Neural progenitor cell (in vitro differentiated cells): ENCODE measurements at regions not wholly inside any gene's neighbourhood (a gene's known extent, or its start where the extent isn't known, plus 50 kb on each side); places are given as distances from the start of the nearest gene placed in this dataset.
"Not testable (repeated sequence)": the region's sequence is repeated elsewhere in the genome, so short reads cannot be mapped to it uniquely, and the experiment has no call there.

Experiments used
- DNase-seq: peaks from one replicate; pipeline ENCODE4 v3.0.0-alpha.2; 2016; ENCODE audit warnings: low spot score
- H2AFZ ChIP-seq: fragments of 200-600 bp; sonication (generic); replicated peaks from 2 replicates; pipeline ENCODE4 v1.6.1; 2016; ENCODE audit warnings: antibody characterized with exemption
- H3F3A ChIP-seq: fragments of 200-600 bp; sonication (generic); 2 replicates; pipeline ENCODE4 v1.6.1; 2016; ENCODE audit warnings: antibody characterized with exemption, low read depth
- H3K27ac ChIP-seq: fragments of 200-600 bp; sonication (generic); 2 replicates; pipeline ENCODE4 v1.5.1; 2016; ENCODE audit warnings: mild to moderate bottlenecking
- H3K27me3 ChIP-seq: fragments of 200-600 bp; sonication (generic); 2 replicates; pipeline ENCODE4 v1.6.1; 2016; ENCODE audit warnings: mild to moderate bottlenecking, moderate library complexity
- H3K36me3 ChIP-seq: fragments of 200-600 bp; sonication (generic); 2 replicates; pipeline ENCODE4 v1.5.1; 2016
- H3K4me1 ChIP-seq: fragments of 200-600 bp; sonication (generic); 2 replicates; pipeline ENCODE4 v1.6.1; 2016; ENCODE audit warnings: mixed run types
- H3K4me2 ChIP-seq: fragments of 200-600 bp; sonication (generic); 2 replicates; pipeline ENCODE4 v1.6.1; 2016
- H3K4me3 ChIP-seq: fragments of 200-600 bp; sonication (generic); 2 replicates; pipeline ENCODE4 v1.5.1; 2016
- H3K79me2 ChIP-seq: fragments of 200-600 bp; sonication (generic); 2 replicates; pipeline ENCODE4 v1.6.1; 2016; ENCODE audit warnings: low read depth
- H3K9ac ChIP-seq: fragments of 200-600 bp; sonication (generic); 2 replicates; pipeline ENCODE4 v1.6.1; 2016
- H3K9me3 ChIP-seq: fragments of 200-600 bp; sonication (generic); 2 replicates; pipeline ENCODE4 v1.5.1; 2016; ENCODE audit warnings: low read depth
- H4K20me1 ChIP-seq: fragments of 200-600 bp; sonication (generic); 2 replicates; pipeline ENCODE4 v1.6.1; 2016; ENCODE audit warnings: low read depth
- H3K27ac Mint-ChIP-seq: 3 replicates; pipeline ENCODE4 v1.8.0; 2021; ENCODE audit warnings: mixed read lengths
- H3K27me3 Mint-ChIP-seq: 2 replicates; pipeline ENCODE4 v1.8.0; 2022; ENCODE audit warnings: low read depth, mild to moderate bottlenecking, inconsistent platforms, moderate library complexity, mixed read lengths; ENCODE audit not compliant: insufficient read depth
- H3K36me3 Mint-ChIP-seq: 3 replicates; pipeline ENCODE4 v1.8.0; 2021; ENCODE audit warnings: mixed read lengths
- H3K4me1 Mint-ChIP-seq: 3 replicates; pipeline ENCODE4 v1.8.0; 2021; ENCODE audit warnings: mixed read lengths
- H3K4me3 Mint-ChIP-seq: 3 replicates; pipeline ENCODE4 v1.8.0; 2021; ENCODE audit warnings: mild to moderate bottlenecking, moderate library complexity, mixed read lengths
- H3K9me3 Mint-ChIP-seq: 3 replicates; pipeline ENCODE4 v1.8.0; 2020; ENCODE audit warnings: mixed read lengths
- CTCF ChIP-seq: fragments of 200-600 bp; sonication (generic); IDR thresholded peaks from 2 replicates; pipeline ENCODE4 v1.5.1; 2017; ENCODE audit warnings: antibody characterized with exemption, mild to moderate bottlenecking
- EZH2 ChIP-seq: fragments of 200-600 bp; sonication (generic); IDR thresholded peaks from 2 replicates; pipeline ENCODE4 v1.6.1; 2017; ENCODE audit warnings: antibody characterized with exemption, mild to moderate bottlenecking, moderate library complexity
- EZH2phosphoT487 ChIP-seq: fragments of 200-600 bp; sonication (generic); IDR thresholded peaks from 2 replicates; pipeline ENCODE4 v1.6.1; 2017; ENCODE audit warnings: antibody characterized with exemption

GRCh38 chr3:102005551-102005950, 156.2 kb downstream of the NFKBIZ start:
- Mint-ChIP-seq H3K4me3 (no peak overlapping the region), H3K9me3 (no peaks in the 10 kb centered on the region), H3K36me3 (no peaks in the 10 kb centered on the region), H3K27me3 (no peaks in the 10 kb centered on the region), H3K27ac (no peak overlapping the region), H3K4me1 (no peaks in the 10 kb centered on the region)
- Histone ChIP-seq H3K4me1 (no peaks in the 10 kb centered on the region), H3K9me3 (no peaks in the 10 kb centered on the region), H2AFZ (no peak overlapping the region), H3K27ac (no peak overlapping the region), H3K9ac (no peak overlapping the region), H3F3A (no peaks in the 10 kb centered on the region), H3K4me3 (no peak overlapping the region), H3K4me2 (no peak overlapping the region), H3K27me3 (no peaks in the 10 kb centered on the region), H3K79me2 (no peaks in the 10 kb centered on the region), H4K20me1 (no peaks in the 10 kb centered on the region), H3K36me3 (no peaks in the 10 kb centered on the region)
- no peak for TF ChIP-seq EZH2phosphoT487
- no peak for TF ChIP-seq EZH2
- no peak for TF ChIP-seq CTCF
- DNase-seq, result no peak

- H3K27me3 ChIP-seq, result no peaks in the 10 kb centered on the region
- H3K27me3 Mint-ChIP-seq, result no peaks in the 10 kb centered on the region
- H3K9me3 ChIP-seq, result no peaks in the 10 kb centered on the region
- no peak for DNase-seq
- no peak overlapping the region for H3K4me3 Mint-ChIP-seq
- H3K27ac ChIP-seq, result no peak overlapping the region
- H3K79me2 ChIP-seq, result no peaks in the 10 kb centered on the region
- no peak overlapping the region for H3K9ac ChIP-seq
- H3K27ac Mint-ChIP-seq, result no peak overlapping the region
- no peaks in the 10 kb centered on the region for H3K9me3 Mint-ChIP-seq
- H3K4me2 ChIP-seq, result no peak overlapping the region
- no peak overlapping the region for H2AFZ ChIP-seq
- no peaks in the 10 kb centered on the region for H3K36me3 Mint-ChIP-seq
- H3K4me1 Mint-ChIP-seq, result no peaks in the 10 kb centered on the region
- H3K4me1 ChIP-seq, result no peaks in the 10 kb centered on the region
- H3K4me3 ChIP-seq, result no peak overlapping the region
- no peaks in the 10 kb centered on the region for H3F3A ChIP-seq
- TF ChIP-seq CTCF (no peak), EZH2 (no peak), EZH2phosphoT487 (no peak)
- no peaks in the 10 kb centered on the region for H4K20me1 ChIP-seq
- H3K36me3 ChIP-seq, result no peaks in the 10 kb centered on the region
These were observed 157.6 kb downstream of the NFKBIZ start for GRCh38 chr3:102006812-102007485.

- H3K4me2 ChIP-seq, H3K9me3 Mint-ChIP-seq, H3K4me1 ChIP-seq, H3K4me3 Mint-ChIP-seq, H3K27ac ChIP-seq, DNase-seq, H2AFZ ChIP-seq, H3K4me1 Mint-ChIP-seq, H3K79me2 ChIP-seq, H3K27me3 Mint-ChIP-seq, H3F3A ChIP-seq, H3K27ac Mint-ChIP-seq, H3K36me3 ChIP-seq, H3K9me3 ChIP-seq, H3K27me3 ChIP-seq, H4K20me1 ChIP-seq, H3K9ac ChIP-seq, H3K4me3 ChIP-seq, H3K36me3 Mint-ChIP-seq: not testable (repeated sequence)
These were observed 159.1 kb downstream of the NFKBIZ start for GRCh38 chr3:102008436-102008835.

GRCh38 chr3:102016417-102016816, 167.1 kb downstream of the NFKBIZ start:
- no peak for DNase-seq
- Mint-ChIP-seq H3K36me3 (no peaks in the 10 kb centered on the region), H3K4me3 (no peak overlapping the region), H3K9me3 (no peaks in the 10 kb centered on the region), H3K27me3 (peaks cover 2% of the 10 kb centered on the region), H3K4me1 (no peaks in the 10 kb centered on the region), H3K27ac (no peak overlapping the region)
- Histone ChIP-seq H3K27me3 (no peaks in the 10 kb centered on the region), H3K27ac (no peak overlapping the region), H3K4me1 (no peaks in the 10 kb centered on the region), H2AFZ (no peak overlapping the region), H3K4me2 (no peak overlapping the region), H4K20me1 (no peaks in the 10 kb centered on the region), H3K79me2 (no peaks in the 10 kb centered on the region), H3K9me3 (no peaks in the 10 kb centered on the region), H3K9ac (no peak overlapping the region), H3K4me3 (no peak overlapping the region), H3K36me3 (no peaks in the 10 kb centered on the region), H3F3A (no peaks in the 10 kb centered on the region)
- TF ChIP-seq EZH2phosphoT487 (no peak), EZH2 (no peak), CTCF (no peak)
